Tibial artery (tissue), 4 donors: ENCODE measurements at regions not wholly inside any gene's neighbourhood (a gene's known extent, or its start where the extent isn't known, plus 50 kb on each side); places are given as distances from the start of the nearest gene placed in this dataset.

ENCODE experiments used
- DNase-seq, 2 donors: peaks; one replicate each; pipeline ENCODE4 v3.0.0-alpha.2; 2019
- H3K27ac ChIP-seq, 2 donors: fragments of 200-600 bp; sonication (generic) in 1 of 2; 1 replicate in 1 of 2; 2 replicates in 1 of 2; pipeline ENCODE4 v1.5.1; 2018 to 2019; ENCODE audit warnings: mild to moderate bottlenecking in 1 of 2
- H3K27me3 ChIP-seq, 2 donors: fragments of 200-600 bp; sonication (generic) in 1 of 2; one replicate each; pipeline versions ENCODE4 v1.5.1 to v1.6.0; 2016 to 2019
- H3K36me3 ChIP-seq, 3 donors: fragments of 200-600 bp; sonication (generic) in 2 of 3; one replicate each; pipeline ENCODE4 v1.5.1; 2016 to 2019; ENCODE audit warnings: mild to moderate bottlenecking in 2 of 3
- H3K4me1 ChIP-seq, 4 donors: fragments of 200-600 bp; sonication (generic) in 2 of 4; 1 replicate in 3 of 4; 2 replicates in 1 of 4; pipeline ENCODE4 v1.5.1; 2016 to 2019
- H3K4me3 ChIP-seq, 2 donors: fragments of 200-600 bp; sonication (generic) in 1 of 2; 1 replicate in 1 of 2; 2 replicates in 1 of 2; pipeline ENCODE4 v1.5.1; 2018 to 2019; ENCODE audit warnings: mild to moderate bottlenecking in 2 of 2
- H3K9me3 ChIP-seq, 3 donors: fragments of 200-600 bp; sonication (generic) in 1 of 3; one replicate each; pipeline ENCODE4 v1.5.1; 2016 to 2019
- intact Hi-C: fragments of 100-400 bp; cut with DNase I; formaldehyde crosslinking; loops from one replicate; pipeline ENCODE4 v1.15.0; 2023; ENCODE audit warnings: low total_unique reads
- TF ChIP-seq, protein P1 (sequence below), 2 experiments: fragments of 200-600 bp in 1 of 2; fragments of 450-650 bp in 1 of 2; IDR thresholded peaks; one replicate each; pipeline ENCODE4 v1.5.1; 2017 to 2019; ENCODE audit warnings: antibody characterized with exemption in 2 of 2, mild to moderate bottlenecking in 1 of 2, moderate library complexity in 1 of 2

DNA sequence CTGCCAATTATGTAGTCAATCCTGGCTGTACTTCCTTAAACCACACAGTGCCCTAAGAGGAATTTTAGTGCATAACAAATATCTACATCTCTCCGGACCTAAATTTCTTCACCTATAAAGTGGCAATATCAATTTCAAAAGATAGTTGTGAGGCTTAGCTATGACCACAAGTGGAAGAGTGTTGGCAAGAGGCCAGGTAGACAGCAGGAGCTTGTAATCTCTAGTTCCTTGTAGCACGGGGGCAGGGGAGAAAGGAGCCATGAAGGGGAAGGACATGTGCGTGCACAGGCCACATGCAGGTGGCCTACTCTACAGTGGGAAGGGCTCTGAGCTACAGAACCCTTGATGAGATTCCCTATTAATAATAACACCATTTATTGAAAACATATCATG lies 269.7 kb downstream of the ABHD5 start:
- intact Hi-C loops: no loop called here
- DNase-seq: no peak
- H3K27me3 ChIP-seq: peaks cover 0 to 9% of the 10 kb centered on the region in 2 donors

DNA sequence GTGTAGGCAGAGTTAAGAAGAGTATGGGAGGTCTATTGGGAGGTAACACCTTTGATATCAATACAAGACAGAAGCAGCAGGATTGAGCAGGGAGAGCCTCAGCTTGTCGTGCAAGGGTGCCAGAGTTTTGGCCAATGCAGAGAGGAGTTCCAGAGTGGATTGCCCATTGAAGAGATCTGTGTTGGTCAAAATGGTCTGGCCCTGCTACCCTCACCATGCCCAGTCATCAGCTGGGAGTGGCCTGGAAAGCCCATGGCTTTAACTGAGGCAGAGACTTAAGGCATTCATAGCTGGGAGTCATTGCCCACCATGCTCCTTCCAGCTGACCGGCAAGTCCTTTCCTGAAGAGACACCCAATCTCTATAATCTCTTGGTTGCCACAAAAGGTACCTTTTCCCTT lies 271.3 kb downstream of the ABHD5 start:
- no peak for DNase-seq
- Histone ChIP-seq H3K27me3 (peaks cover 0 to 10% of the 10 kb centered on the region in 2 donors), H3K9me3 (no peaks in the 10 kb centered on the region), H3K4me3 (no peak overlapping the region), H3K36me3 (no peaks in the 10 kb centered on the region), H3K27ac (no peak overlapping the region), H3K4me1 (no peaks in the 10 kb centered on the region)
- intact Hi-C loops: no loop called here
- TF ChIP-seq, protein P1, sequence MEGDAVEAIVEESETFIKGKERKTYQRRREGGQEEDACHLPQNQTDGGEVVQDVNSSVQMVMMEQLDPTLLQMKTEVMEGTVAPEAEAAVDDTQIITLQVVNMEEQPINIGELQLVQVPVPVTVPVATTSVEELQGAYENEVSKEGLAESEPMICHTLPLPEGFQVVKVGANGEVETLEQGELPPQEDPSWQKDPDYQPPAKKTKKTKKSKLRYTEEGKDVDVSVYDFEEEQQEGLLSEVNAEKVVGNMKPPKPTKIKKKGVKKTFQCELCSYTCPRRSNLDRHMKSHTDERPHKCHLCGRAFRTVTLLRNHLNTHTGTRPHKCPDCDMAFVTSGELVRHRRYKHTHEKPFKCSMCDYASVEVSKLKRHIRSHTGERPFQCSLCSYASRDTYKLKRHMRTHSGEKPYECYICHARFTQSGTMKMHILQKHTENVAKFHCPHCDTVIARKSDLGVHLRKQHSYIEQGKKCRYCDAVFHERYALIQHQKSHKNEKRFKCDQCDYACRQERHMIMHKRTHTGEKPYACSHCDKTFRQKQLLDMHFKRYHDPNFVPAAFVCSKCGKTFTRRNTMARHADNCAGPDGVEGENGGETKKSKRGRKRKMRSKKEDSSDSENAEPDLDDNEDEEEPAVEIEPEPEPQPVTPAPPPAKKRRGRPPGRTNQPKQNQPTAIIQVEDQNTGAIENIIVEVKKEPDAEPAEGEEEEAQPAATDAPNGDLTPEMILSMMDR (IDR thresholded peaks at IDR 0.05): no peak

More for the DNA sequence above, 269.7 kb downstream of the ABHD5 start:
- no peak overlapping the region for H3K4me3 ChIP-seq
- H3K36me3 ChIP-seq: no peaks in the 10 kb centered on the region
- TF ChIP-seq, protein P1 (IDR thresholded peaks at IDR 0.05): no peak
- H3K9me3 ChIP-seq: no peaks in the 10 kb centered on the region
- no peak overlapping the region for H3K27ac ChIP-seq
- no peaks in the 10 kb centered on the region for H3K4me1 ChIP-seq

DNA sequence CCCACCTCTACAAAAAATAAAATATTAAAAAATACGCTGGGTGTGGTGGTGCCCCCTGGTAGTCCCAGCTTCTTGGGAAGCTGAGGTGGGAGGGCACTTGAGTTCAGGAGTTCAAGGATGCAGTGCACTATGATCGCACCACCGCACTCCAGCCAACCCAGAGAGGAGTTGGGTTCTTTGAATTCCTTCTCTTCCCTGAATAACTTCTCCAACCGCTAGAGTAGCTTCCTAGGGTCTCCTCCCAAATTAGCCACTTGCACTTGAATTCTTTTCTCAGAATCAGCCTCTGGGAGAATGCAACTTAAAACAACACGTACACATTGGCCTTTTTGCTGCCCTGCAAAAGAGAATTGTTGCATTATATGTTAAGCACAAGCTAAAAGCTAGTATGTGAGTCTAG lies 272.5 kb downstream of the ABHD5 start:
- TF ChIP-seq, protein P1 (IDR thresholded peaks at IDR 0.05): no peak
- Histone ChIP-seq H3K27ac (no peak overlapping the region), H3K4me3 (no peak overlapping the region), H3K36me3 (no peaks in the 10 kb centered on the region), H3K9me3 (no peaks in the 10 kb centered on the region), H3K27me3 (peaks cover 0 to 14% of the 10 kb centered on the region in 2 donors), H3K4me1 (no peaks in the 10 kb centered on the region)
- no peak for DNase-seq
- intact Hi-C loops: no loop called here

DNA sequence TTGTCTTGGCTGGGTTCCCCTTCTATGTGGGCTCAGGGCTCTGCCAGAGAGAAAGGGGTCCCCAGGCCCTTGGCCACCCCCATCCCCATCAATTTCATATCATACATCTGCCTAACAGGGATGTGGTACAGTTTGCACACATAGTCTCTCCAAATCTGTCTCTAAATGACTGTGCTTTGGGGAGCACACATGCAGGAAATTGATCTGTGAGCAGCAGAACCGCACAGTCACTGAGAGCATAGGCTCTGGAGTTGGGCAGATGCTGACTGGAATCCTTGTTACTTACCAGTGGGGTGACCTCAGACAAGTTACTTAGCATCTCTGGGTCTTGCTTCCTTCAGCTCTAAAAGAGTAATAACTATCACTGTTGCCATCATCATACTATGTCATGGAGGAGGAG lies 273.9 kb downstream of the ABHD5 start:
- no peak overlapping the region for H3K4me3 ChIP-seq
- no peak overlapping the region for H3K27ac ChIP-seq
- TF ChIP-seq, protein P1 (IDR thresholded peaks at IDR 0.05): no peak
- H3K36me3 ChIP-seq: no peaks in the 10 kb centered on the region
- H3K9me3 ChIP-seq: no peaks in the 10 kb centered on the region
- no peak for DNase-seq
- H3K27me3 ChIP-seq: peaks cover 0 to 14% of the 10 kb centered on the region in 2 donors
- intact Hi-C loops: no loop called here
- no peaks in the 10 kb centered on the region for H3K4me1 ChIP-seq

DNA sequence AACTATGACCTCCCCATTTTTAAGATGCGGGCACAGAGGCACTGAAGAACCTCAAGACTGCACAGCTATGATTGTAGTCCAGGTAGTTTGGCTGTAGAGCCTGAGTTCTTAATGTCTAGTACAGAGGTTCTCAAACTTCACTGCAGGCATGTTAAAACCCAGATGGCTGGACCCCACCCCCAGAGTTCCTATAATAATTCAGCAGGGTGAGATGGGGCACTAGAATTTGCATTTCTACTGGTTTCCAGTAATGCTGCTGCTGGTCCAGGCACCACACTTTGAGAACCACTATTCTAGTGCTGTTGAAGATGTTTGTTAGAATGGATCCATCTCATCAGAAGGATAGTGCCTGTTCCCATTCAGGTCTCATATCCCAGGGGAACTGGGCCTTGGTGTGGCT lies 274.9 kb downstream of the ABHD5 start:
- DNase-seq: no peak
- Histone ChIP-seq H3K27me3 (peaks cover 0 to 14% of the 10 kb centered on the region in 2 donors), H3K27ac (no peak overlapping the region), H3K4me1 (no peaks in the 10 kb centered on the region), H3K36me3 (no peaks in the 10 kb centered on the region), H3K9me3 (no peaks in the 10 kb centered on the region), H3K4me3 (no peak overlapping the region)
- TF ChIP-seq, protein P1 (IDR thresholded peaks at IDR 0.05): no peak
- intact Hi-C loops: no loop called here

DNA sequence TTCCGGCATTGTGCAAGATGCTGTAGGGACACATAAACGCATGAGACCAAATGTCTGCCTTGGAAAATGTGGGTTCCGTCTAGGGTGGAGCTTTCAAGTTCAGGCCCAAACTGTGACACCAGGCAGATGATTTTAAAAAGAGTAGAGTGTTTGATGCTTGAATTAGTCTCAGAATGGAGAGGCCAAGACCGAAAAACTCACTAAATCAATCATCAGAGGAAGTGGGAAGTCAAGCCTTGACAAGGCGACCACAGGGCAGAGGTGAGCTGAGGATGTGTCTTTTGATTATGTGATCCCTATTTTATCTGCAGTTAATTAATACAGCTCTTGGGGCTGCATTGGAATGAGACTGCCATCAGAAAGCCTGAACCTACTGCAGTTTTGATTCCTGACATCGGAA lies 275.4 kb downstream of the ABHD5 start:
- TF ChIP-seq, protein P1 (IDR thresholded peaks at IDR 0.05): no peak
- intact Hi-C loops: no loop called here
- no peaks in the 10 kb centered on the region for H3K9me3 ChIP-seq

More for the DNA sequence above, 275.4 kb downstream of the ABHD5 start:
- Histone ChIP-seq H3K4me3 (no peak overlapping the region), H3K36me3 (no peaks in the 10 kb centered on the region), H3K4me1 (no peaks in the 10 kb centered on the region), H3K27me3 (peaks cover 0 to 14% of the 10 kb centered on the region in 2 donors), H3K27ac (no peak overlapping the region)
- no peak for DNase-seq
